Ramos (cell line): ENCODE measurements at regions not wholly inside any gene's neighbourhood (a gene's known extent, or its start where the extent isn't known, plus 50 kb on each side); places are given as distances from the start of the nearest gene placed in this dataset.
"Not testable (repeated sequence)": the region's sequence is repeated elsewhere in the genome, so short reads cannot be mapped to it uniquely, and the experiment has no call there.

Experiments used
- in situ Hi-C: fragments of 300-500 bp; cut with MboI; formaldehyde crosslinking; loops from one replicate; pipeline ENCODE4 v1.14.3; 2022; ENCODE audit warnings: low sequenced_read_pairs; ENCODE audit not compliant: unreplicated experiment

DNA sequence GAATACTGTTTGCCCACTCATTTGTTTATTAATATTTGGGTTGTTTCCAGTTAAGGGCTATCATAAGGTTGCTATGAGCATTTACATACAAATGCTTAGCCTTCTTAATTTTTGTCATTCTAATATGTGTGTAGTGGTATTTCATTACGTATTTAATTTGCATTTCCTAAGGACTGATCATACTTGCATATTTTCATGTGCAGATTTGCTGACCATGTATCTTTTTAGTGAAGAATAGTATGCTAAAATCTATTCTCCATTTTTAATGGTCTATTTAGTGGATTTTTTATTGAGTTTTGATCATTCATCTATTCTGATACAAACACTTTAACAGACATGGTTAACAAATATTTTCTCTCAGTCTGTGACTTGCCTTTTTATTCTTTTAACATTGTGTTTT lies 949.5 kb downstream of the RAB28 start:
- in situ Hi-C loops = no loop called here

- in situ Hi-C loops = no loop called here
Measured at GRCh38 chr4:12519426-12519825, 964.7 kb downstream of the RAB28 start.

- in situ Hi-C loops = no loop called here
Measured at GRCh38 chr4:12507868-12508481, 976.2 kb downstream of the RAB28 start.

DNA sequence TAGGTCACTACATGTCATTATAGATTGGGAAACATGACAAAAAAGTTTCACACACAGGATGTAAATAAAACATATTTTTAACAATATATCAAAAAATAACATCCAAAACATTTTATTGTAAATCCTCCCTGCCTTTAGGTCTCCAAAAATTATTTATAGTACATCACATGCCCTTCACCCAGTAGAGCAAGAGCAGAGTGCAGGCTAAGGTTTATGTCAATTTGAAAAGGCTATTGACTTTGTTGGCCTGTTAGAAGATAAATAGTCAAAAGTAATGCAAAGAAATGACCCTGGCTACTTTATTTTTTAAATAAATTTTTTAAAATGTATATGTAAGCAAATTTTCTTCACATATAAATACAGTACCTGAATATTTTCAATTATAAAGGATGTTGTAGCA lies 983.7 kb downstream of the RAB28 start:
- in situ Hi-C loops = no loop called here

- in situ Hi-C loops = no loop called here
Measured at GRCh38 chr4:12499693-12500092, 984.4 kb downstream of the RAB28 start.

DNA sequence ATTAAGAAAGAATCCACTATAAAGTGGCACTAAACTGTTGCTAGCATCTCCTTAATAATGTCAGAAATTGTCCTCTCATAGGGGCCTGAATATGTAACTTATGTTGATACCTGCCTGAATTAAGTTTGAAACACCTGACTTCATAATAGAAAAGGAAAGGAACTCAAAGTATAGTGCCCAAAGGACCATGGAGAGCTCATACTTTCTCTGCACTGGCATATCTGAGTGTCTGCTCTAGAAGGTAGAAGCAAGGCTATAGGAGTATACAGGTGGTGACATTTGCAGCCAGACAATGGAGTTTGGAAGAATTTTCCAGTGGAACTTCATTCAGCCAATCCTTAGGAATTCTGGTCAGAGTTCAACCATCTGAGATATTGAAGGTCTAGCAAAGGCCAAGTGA lies 988.9 kb downstream of the RAB28 start:
- in situ Hi-C loops = no loop called here

- in situ Hi-C loops = no loop called here
Measured at GRCh38 chr4:12492730-12493393, 991.3 kb downstream of the RAB28 start.

- in situ Hi-C loops = no loop called here
Measured at GRCh38 chr4:12488672-12489071, 995.5 kb downstream of the RAB28 start.

- in situ Hi-C loops = no loop called here
Measured at GRCh38 chr4:12487000-12487399, 997.1 kb downstream of the RAB28 start.

DNA sequence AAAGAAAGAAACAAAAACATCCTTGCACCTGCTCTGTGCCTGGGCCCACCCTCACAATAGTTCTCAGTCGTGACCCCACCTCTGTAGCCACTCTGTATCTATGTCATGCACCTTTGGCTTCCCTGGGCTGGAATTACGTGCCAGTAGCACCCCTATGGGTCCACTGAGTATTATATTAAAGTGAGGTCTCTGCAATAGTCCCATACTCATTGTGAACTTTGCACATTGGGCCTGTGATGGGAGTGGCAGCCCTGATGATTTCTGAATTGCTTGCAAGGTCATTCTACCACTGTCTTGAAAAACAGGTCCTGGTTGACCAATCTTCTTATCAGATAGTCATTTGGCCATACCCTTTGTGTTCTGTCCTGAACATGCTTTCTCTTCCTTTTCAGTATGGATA lies 1012.1 kb downstream of the RAB28 start:
- in situ Hi-C loops = no loop called here

DNA sequence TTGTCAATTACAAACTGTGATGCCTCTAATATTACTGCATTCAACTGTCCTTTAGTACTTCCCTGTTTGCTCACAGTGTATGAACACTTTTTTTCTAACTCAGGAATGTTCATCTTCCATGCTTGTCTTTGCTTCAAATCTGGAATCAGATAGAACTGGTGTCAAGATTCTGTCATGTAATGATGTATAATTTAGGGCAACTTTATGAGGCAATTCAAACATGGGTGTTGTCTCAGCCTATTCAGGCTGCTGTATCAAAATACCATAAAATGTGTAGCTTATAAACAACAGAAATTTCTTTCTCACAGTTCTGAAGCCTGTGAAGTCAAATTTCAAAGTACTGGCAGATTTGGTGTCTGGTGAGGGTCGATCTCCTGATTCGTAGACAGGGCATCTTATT lies 1012.9 kb downstream of the RAB28 start:
- in situ Hi-C loops = no loop called here

DNA sequence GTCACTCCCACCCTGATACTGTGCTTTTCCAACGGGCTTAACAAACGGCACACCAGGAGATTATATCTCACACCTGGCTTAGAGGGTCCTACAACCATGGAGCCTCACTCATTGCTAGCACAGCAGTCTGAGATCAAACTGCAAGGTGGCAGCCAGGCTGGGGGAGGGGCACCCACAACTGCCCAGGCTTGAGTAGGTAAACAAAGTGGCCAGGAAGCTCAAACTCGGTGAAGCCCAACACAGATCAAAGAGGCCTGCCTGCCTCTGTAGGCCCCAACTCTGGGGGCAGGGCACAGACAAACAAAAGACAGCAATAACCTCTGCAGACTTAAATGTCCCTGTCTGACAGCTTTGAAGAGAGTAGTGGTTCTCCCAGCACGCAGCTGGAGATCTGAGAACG lies 1022.6 kb downstream of the RAB28 start:
- in situ Hi-C loops = not testable (repeated sequence)

GRCh38 chr4:12459126-12459525 lies 1025.0 kb downstream of the RAB28 start:
- in situ Hi-C loops = no loop called here

DNA sequence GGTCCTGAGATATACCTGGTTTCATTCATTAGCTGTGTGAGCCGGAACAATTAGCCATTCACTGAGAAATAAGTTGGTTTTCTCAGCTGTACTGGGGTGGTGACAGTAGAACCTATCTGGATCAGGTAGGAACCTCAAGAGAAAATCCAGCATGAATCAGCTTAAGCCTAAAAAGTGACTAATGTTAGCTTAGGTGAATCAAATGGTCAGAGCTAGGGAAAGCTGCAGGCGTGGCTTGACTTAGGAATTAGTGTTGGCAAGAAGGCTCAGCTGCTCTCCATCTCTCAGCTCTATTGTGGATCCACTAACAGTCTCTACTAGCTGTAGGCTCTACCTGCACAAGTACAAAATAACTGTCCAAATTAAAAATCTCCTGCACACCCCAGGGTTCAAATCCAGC lies 1025.5 kb downstream of the RAB28 start:
- in situ Hi-C loops = no loop called here

DNA sequence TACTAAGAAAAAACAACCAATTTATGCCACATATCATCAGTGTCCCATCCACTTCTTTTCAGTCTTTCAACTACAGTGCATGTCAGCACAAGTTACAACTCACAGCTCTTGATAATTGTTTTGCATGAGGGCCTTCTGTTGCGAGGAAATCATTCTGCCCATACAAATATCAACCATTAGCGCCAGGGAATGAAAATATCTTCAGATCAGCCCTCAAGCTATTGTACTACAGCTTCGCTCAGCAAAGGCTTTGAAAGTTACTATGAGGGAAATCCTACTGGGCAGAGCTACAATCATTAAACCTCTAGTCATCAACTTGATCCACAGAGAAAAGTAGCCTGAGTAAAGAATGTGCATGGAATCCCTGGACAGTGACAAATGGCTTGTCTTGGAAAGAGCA lies 1023.6 kb upstream of the HS3ST1 start:
- in situ Hi-C loops = no loop called here

- in situ Hi-C loops = no loop called here
Measured at GRCh38 chr4:12447451-12447850, 1018.8 kb upstream of the HS3ST1 start.

- in situ Hi-C loops = no loop called here
Measured at GRCh38 chr4:12446657-12447185, 1018.0 kb upstream of the HS3ST1 start.

DNA sequence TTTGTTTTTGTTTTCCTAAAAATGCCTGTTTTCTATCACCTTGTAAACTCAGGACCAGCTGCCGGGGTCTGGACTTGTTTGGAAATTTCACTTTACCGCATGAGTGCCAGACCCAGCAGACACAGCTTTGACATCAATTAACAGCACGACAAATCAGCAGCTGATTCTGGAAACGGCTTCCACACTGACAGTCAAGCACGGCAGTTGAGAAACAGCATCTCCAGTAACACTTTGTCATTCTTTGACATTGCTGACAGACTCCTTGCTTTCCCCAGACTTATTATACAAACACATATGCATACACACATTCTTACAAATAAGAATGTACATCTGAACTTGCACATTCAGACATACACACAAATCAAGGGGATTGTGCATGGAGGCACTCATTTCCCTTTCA lies 1017.6 kb upstream of the HS3ST1 start:
- in situ Hi-C loops = no loop called here

GRCh38 chr4:12445711-12446235 lies 1017.1 kb upstream of the HS3ST1 start:
- in situ Hi-C loops = no loop called here

DNA sequence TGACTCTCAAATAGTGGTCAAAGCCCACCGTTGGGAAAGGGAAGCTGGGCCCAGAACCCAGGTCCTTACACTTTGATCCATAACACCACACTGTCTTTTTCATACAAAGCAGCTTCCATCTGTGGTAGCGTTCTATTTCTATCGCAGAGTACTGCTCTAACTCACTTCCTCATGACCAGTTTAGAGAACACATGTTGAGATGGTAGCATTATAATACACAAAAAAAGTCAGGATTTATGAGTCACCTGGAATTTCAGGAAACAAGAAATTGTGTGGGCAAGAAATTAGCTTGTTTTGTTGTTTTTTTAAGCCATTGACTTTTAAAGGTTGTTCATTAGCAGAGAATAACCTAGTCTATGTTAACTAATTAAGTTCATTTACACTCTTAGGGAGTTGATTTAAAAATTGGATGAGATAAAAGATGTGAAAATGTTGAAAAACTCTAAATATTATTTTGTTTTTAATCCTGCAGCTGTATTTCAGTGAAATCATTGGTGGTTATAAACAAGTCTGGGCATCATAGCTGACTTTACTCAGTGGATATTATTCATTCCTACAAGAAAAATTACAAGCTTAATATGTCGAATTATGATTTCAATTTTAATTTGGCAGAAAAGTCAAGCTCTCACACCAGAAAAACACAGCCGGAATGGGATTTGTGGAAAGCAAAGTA lies 1011.1 kb upstream of the HS3ST1 start:
- in situ Hi-C loops = no loop called here

DNA sequence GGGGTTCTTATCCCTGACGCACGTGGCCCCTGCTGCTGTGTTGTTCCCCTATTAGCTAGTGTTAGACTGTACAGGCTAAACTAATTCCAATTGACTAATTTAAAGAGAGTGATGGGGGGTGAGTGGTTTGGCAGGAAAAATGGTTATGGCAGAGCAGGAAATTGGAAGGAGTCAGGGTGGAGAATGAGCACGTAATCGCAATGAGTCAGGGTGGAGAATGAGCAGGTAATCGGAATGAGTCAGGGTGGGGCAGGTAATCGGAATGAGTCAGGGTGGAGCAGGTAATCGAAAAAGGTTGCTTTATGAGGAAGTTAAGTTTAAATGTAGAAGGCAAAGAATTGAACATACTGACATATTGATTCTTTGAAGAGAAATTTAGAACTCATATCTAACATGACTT lies 1002.6 kb upstream of the HS3ST1 start:
- in situ Hi-C loops = not testable (repeated sequence)
